NB4 (cell line): ENCODE measurements at regions not wholly inside any gene's neighbourhood (a gene's known extent, or its start where the extent isn't known, plus 50 kb on each side); places are given as distances from the start of the nearest gene placed in this dataset.

Experiments
- CTCF ChIP-seq: IDR thresholded peaks from one replicate; pipeline ENCODE4 v1.5.1; 2012; ENCODE audit warnings: low read depth, low read length
- MAX ChIP-seq: IDR thresholded peaks from 2 replicates; pipeline ENCODE4 v1.6.1; 2011; ENCODE audit warnings: low read depth, low read length
- MYC ChIP-seq: IDR thresholded peaks from 2 replicates; pipeline ENCODE4 v1.6.1; 2011; ENCODE audit warnings: low read depth, low read length
- POLR2A ChIP-seq: IDR thresholded peaks from 2 replicates; pipeline ENCODE4 v1.6.1; 2011; ENCODE audit warnings: mild to moderate bottlenecking; ENCODE audit not compliant: insufficient read length; ENCODE audit errors: extremely low read depth

GRCh38 chr16:50940275-50940854 lies 198.5 kb downstream of the CYLD start:
- TF ChIP-seq CTCF (no peak), POLR2A (no peak), MYC (no peak), MAX (no peak)
